Loucy (cell line): ENCODE measurements at regions not wholly inside any gene's neighbourhood (a gene's known extent, or its start where the extent isn't known, plus 50 kb on each side); places are given as distances from the start of the nearest gene placed in this dataset.

ENCODE experiments used
- EZH2phosphoT487 ChIP-seq: fragments of 200-600 bp; IDR thresholded peaks from 2 replicates; pipeline ENCODE4 v1.6.1; 2018; ENCODE audit warnings: antibody characterized with exemption, mild to moderate bottlenecking, moderate library complexity, borderline replicate concordance
- TF ChIP-seq, protein P1 (sequence below): fragments of 200-600 bp; sonication (generic); conservative IDR thresholded peaks from 2 replicates; pipeline ENCODE4 v1.5.1; 2014; ENCODE audit warnings: mild to moderate bottlenecking, antibody characterized with exemption, low read length

- no peak for TF ChIP-seq EZH2phosphoT487
- TF ChIP-seq, protein P1, sequence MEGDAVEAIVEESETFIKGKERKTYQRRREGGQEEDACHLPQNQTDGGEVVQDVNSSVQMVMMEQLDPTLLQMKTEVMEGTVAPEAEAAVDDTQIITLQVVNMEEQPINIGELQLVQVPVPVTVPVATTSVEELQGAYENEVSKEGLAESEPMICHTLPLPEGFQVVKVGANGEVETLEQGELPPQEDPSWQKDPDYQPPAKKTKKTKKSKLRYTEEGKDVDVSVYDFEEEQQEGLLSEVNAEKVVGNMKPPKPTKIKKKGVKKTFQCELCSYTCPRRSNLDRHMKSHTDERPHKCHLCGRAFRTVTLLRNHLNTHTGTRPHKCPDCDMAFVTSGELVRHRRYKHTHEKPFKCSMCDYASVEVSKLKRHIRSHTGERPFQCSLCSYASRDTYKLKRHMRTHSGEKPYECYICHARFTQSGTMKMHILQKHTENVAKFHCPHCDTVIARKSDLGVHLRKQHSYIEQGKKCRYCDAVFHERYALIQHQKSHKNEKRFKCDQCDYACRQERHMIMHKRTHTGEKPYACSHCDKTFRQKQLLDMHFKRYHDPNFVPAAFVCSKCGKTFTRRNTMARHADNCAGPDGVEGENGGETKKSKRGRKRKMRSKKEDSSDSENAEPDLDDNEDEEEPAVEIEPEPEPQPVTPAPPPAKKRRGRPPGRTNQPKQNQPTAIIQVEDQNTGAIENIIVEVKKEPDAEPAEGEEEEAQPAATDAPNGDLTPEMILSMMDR = no peak
Measured at GRCh38 chr3:72487946-72488737, 360.1 kb downstream of the SHQ1 start.
